Muscle layer of colon (tissue), 2 donors: ENCODE measurements at regions not wholly inside any gene's neighbourhood (a gene's known extent, or its start where the extent isn't known, plus 50 kb on each side); places are given as distances from the start of the nearest gene placed in this dataset.
"Not testable (repeated sequence)": the region's sequence is repeated elsewhere in the genome, so short reads cannot be mapped to it uniquely, and the experiment has no call there.

Experiments used
- H3K27ac ChIP-seq: one replicate; pipeline ENCODE4 v1.7.0; 2013; ENCODE audit warnings: low read depth, mild to moderate bottlenecking, low read length, moderate library complexity
- H3K27me3 ChIP-seq, 2 donors: one replicate each; pipeline ENCODE4 v1.7.0; 2013; ENCODE audit warnings: low read length in 2 of 2, mild to moderate bottlenecking in 2 of 2; ENCODE audit not compliant: insufficient read depth in 2 of 2, control insufficient read depth in 1 of 2
- H3K36me3 ChIP-seq: one replicate; pipeline ENCODE4 v1.7.0; 2013; ENCODE audit warnings: mild to moderate bottlenecking, low read length; ENCODE audit not compliant: insufficient read depth
- H3K4me1 ChIP-seq: one replicate; pipeline ENCODE4 v1.7.0; 2013; ENCODE audit warnings: mild to moderate bottlenecking, low read length; ENCODE audit not compliant: insufficient read depth
- H3K4me3 ChIP-seq, 2 donors: one replicate each; pipeline ENCODE4 v1.7.0; 2013; ENCODE audit warnings: low read length in 2 of 2, low read depth in 1 of 2, mild to moderate bottlenecking in 1 of 2, moderate library complexity in 1 of 2
- H3K9ac ChIP-seq: one replicate; pipeline ENCODE4 v1.7.0; 2013; ENCODE audit warnings: low read length
- H3K9me3 ChIP-seq: one replicate; pipeline ENCODE4 v1.7.0; 2013; ENCODE audit warnings: mild to moderate bottlenecking, low read length
- donor health status: abdominal sarcoma.
- donor health status: Adenocarcinoma of cecum.

- H3K9ac ChIP-seq, H3K27ac ChIP-seq, H3K27me3 ChIP-seq, H3K4me3 ChIP-seq, H3K9me3 ChIP-seq, H3K36me3 ChIP-seq, H3K4me1 ChIP-seq: not testable (repeated sequence)
Measured at GRCh38 chr3:64435023-64435422, 209.8 kb upstream of the PRICKLE2 start.

- Histone ChIP-seq H3K9ac (no peak overlapping the region), H3K36me3 (no peaks in the 10 kb centered on the region), H3K4me3 (no peak overlapping the region), H3K27ac (no peak overlapping the region), H3K4me1 (no peaks in the 10 kb centered on the region), H3K9me3 (no peaks in the 10 kb centered on the region), H3K27me3 (no peaks in the 10 kb centered on the region)
Measured at GRCh38 chr3:64432870-64433269, 207.6 kb upstream of the PRICKLE2 start.

DNA sequence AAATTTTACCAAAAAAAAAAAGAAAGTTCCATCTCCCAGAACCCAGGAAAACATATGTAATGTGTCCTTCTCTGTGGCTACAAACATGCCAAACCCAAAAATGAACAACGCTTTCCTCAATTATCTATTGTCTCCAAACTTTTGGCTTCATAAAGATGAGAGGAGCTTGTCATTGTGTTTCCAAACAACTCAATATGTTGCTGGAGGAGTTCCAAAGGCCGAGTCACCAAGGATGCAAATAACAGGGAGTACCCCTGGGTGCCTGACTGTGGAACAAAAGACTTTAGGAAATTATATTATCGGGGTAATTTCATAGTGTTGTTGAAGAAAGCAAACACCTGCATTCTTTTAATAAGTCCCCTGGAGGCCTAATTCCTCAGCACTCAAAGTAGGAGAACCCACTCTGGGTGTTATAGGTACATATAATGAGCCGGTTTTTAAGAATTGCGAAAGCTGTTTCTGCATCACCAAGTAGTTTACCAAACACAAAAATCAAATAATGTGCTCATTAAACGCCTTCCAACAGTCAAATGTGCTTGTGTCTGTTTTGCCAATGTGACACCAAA lies 206.3 kb upstream of the PRICKLE2 start:
- no peak overlapping the region for H3K27ac ChIP-seq
- H3K9ac ChIP-seq = no peak overlapping the region
- H3K4me3 ChIP-seq = no peak overlapping the region
- no peaks in the 10 kb centered on the region for H3K9me3 ChIP-seq
- H3K4me1 ChIP-seq = no peaks in the 10 kb centered on the region
- H3K36me3 ChIP-seq = no peaks in the 10 kb centered on the region
- H3K27me3 ChIP-seq = no peaks in the 10 kb centered on the region

DNA sequence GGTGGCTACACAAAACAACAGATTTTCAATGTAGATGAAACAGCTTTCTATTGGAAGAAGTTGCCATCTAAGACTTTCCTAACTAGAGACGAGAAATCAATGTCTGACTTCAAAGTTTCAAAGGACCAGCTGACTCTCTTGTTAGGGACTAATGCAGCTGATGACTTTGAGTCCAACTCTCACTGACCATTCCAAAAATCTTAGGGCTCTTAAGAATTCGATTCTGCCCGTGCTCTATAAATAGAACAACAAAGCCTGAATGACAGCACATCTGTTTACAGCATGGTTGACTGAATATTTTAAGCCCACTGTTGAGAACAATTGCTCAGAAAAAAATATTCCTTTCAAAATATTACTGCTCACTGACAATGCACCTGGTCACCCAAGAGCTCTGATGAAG lies 202.4 kb upstream of the PRICKLE2 start:
- no peaks in the 10 kb centered on the region for H3K4me1 ChIP-seq
- no peak overlapping the region for H3K27ac ChIP-seq
- no peak overlapping the region for H3K4me3 ChIP-seq
- no peaks in the 10 kb centered on the region for H3K9me3 ChIP-seq
- no peak overlapping the region for H3K9ac ChIP-seq
- no peaks in the 10 kb centered on the region for H3K27me3 ChIP-seq
- H3K36me3 ChIP-seq = no peaks in the 10 kb centered on the region

GRCh38 chr3:64426551-64426950 lies 201.3 kb upstream of the PRICKLE2 start:
- no peaks in the 10 kb centered on the region for H3K36me3 ChIP-seq
- H3K4me1 ChIP-seq = no peaks in the 10 kb centered on the region
- no peaks in the 10 kb centered on the region for H3K9me3 ChIP-seq
- H3K27me3 ChIP-seq = no peaks in the 10 kb centered on the region
- no peak overlapping the region for H3K4me3 ChIP-seq
- no peak overlapping the region for H3K27ac ChIP-seq
- no peak overlapping the region for H3K9ac ChIP-seq

GRCh38 chr3:64422932-64423331 lies 197.7 kb upstream of the PRICKLE2 start:
- no peaks in the 10 kb centered on the region for H3K4me1 ChIP-seq
- no peak overlapping the region for H3K9ac ChIP-seq
- H3K36me3 ChIP-seq = no peaks in the 10 kb centered on the region
- no peak overlapping the region for H3K4me3 ChIP-seq
- H3K27ac ChIP-seq = no peak overlapping the region
- no peaks in the 10 kb centered on the region for H3K27me3 ChIP-seq
- no peaks in the 10 kb centered on the region for H3K9me3 ChIP-seq

GRCh38 chr3:64422192-64422591 lies 196.9 kb upstream of the PRICKLE2 start:
- no peaks in the 10 kb centered on the region for H3K36me3 ChIP-seq

GRCh38 chr3:64417816-64418215 lies 192.6 kb upstream of the PRICKLE2 start:
- Histone ChIP-seq H3K27me3 (no peaks in the 10 kb centered on the region), H3K27ac (no peak overlapping the region), H3K4me1 (no peaks in the 10 kb centered on the region)

More at GRCh38 chr3:64422192-64422591, 196.9 kb upstream of the PRICKLE2 start:
- Histone ChIP-seq H3K27ac (no peak overlapping the region), H3K4me3 (no peak overlapping the region), H3K27me3 (no peaks in the 10 kb centered on the region), H3K9ac (no peak overlapping the region), H3K4me1 (no peaks in the 10 kb centered on the region), H3K9me3 (no peaks in the 10 kb centered on the region)

GRCh38 chr3:64414043-64414442 lies 188.8 kb upstream of the PRICKLE2 start:
- Histone ChIP-seq H3K27ac (no peak overlapping the region), H3K36me3 (no peaks in the 10 kb centered on the region), H3K4me1 (no peaks in the 10 kb centered on the region), H3K9me3 (no peaks in the 10 kb centered on the region), H3K27me3 (no peaks in the 10 kb centered on the region), H3K9ac (no peak overlapping the region), H3K4me3 (no peak overlapping the region)

More at GRCh38 chr3:64417816-64418215, 192.6 kb upstream of the PRICKLE2 start:
- H3K9me3 ChIP-seq = no peaks in the 10 kb centered on the region
- no peak overlapping the region for H3K9ac ChIP-seq
- no peak overlapping the region for H3K4me3 ChIP-seq
- no peaks in the 10 kb centered on the region for H3K36me3 ChIP-seq

GRCh38 chr3:64411101-64411500 lies 185.8 kb upstream of the PRICKLE2 start:
- Histone ChIP-seq H3K36me3 (no peaks in the 10 kb centered on the region), H3K27me3 (no peaks in the 10 kb centered on the region), H3K4me1 (no peaks in the 10 kb centered on the region), H3K9ac (no peak overlapping the region), H3K27ac (no peak overlapping the region), H3K4me3 (no peak overlapping the region), H3K9me3 (no peaks in the 10 kb centered on the region)

DNA sequence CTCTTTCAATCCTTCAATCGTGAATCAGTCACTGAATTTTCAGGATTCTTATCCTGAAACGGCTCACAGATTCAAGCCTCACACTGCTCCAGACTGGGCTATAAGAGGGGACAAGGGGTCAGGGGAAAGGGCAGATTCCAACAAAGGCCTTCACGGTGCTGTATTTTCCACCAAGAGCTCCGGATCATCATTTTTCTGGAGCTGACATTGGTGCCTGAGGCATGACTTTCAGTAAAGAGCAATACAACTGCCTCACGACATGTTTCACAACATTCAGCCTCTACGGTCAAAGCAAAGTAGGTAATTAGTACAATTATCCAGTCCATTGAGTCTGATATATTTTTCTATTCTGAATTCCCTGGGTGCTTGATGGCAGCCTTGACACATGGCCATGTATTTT lies 185.0 kb upstream of the PRICKLE2 start:
- no peaks in the 10 kb centered on the region for H3K9me3 ChIP-seq
- no peak overlapping the region for H3K9ac ChIP-seq
- no peak overlapping the region for H3K27ac ChIP-seq
- H3K27me3 ChIP-seq = no peaks in the 10 kb centered on the region
- H3K36me3 ChIP-seq = no peaks in the 10 kb centered on the region
- H3K4me3 ChIP-seq = no peak overlapping the region
- H3K4me1 ChIP-seq = no peaks in the 10 kb centered on the region

DNA sequence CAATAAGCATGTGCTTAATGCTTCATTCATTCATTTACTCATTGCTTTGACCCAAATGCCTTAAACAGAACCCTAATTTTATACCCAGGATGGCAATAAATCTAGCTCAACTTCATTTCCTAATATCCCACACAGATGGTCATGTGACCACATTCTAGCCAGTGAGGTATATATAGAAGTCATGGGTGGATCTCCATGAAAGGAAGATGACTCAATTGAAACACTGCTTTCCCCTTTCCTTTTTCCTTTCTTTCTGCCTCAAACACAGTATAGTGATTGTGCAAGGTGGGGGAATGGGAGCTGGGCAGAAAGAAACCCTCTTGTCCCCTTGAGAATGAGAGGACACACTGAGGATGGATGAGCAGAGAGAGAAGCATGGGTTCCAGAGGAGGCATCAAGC lies 183.5 kb upstream of the PRICKLE2 start:
- Histone ChIP-seq H3K27ac (no peak overlapping the region), H3K4me3 (no peak overlapping the region), H3K9me3 (no peaks in the 10 kb centered on the region), H3K36me3 (no peaks in the 10 kb centered on the region), H3K27me3 (no peaks in the 10 kb centered on the region), H3K4me1 (no peaks in the 10 kb centered on the region), H3K9ac (no peak overlapping the region)
